ENCODE measurements at regions not wholly inside any gene's neighbourhood (a gene's known extent, or its start where the extent isn't known, plus 50 kb on each side); places are given as distances from the start of the nearest gene placed in this dataset.

DNA sequence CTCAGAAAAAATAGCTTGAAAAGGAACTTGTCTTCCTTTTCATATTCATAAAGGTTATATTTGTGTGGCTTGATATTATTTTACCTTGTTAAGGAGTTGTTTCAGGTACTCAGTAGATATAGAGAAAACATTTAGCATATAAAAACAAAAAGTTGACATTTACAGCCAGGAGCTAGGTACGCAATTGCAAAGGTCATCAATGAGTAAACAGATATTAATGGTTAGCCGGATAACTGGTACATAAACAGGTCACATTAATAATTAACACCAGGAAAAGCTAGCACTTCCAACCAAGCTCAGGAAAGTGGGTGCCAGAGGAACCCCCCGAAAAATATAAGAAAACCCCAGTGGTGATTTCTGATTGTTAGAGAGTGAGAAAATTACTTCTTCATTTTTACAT is 146.6 kb upstream of the NR2F2 start:
- no peak for TF ChIP-seq EZH2 (IDR thresholded peaks at IDR 0.05; ENCODE audit: borderline replicate concordance, low read depth, low read length, severe bottlenecking)
- TF ChIP-seq, protein P1, sequence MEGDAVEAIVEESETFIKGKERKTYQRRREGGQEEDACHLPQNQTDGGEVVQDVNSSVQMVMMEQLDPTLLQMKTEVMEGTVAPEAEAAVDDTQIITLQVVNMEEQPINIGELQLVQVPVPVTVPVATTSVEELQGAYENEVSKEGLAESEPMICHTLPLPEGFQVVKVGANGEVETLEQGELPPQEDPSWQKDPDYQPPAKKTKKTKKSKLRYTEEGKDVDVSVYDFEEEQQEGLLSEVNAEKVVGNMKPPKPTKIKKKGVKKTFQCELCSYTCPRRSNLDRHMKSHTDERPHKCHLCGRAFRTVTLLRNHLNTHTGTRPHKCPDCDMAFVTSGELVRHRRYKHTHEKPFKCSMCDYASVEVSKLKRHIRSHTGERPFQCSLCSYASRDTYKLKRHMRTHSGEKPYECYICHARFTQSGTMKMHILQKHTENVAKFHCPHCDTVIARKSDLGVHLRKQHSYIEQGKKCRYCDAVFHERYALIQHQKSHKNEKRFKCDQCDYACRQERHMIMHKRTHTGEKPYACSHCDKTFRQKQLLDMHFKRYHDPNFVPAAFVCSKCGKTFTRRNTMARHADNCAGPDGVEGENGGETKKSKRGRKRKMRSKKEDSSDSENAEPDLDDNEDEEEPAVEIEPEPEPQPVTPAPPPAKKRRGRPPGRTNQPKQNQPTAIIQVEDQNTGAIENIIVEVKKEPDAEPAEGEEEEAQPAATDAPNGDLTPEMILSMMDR (IDR thresholded peaks at IDR 0.05; ENCODE audit: borderline replicate concordance, extremely low read depth, low read length, poor library complexity, severe bottlenecking): no peak
